HCT116 (cell line): ENCODE measurements at regions not wholly inside any gene's neighbourhood (a gene's known extent, or its start where the extent isn't known, plus 50 kb on each side); places are given as distances from the start of the nearest gene placed in this dataset.

ENCODE experiments used
- CEBPB ChIP-seq: IDR thresholded peaks from 2 replicates; pipeline ENCODE4 v1.6.1; 2012; ENCODE audit warnings: low read depth
- EGR1 ChIP-seq: IDR thresholded peaks from 2 replicates; pipeline ENCODE4 v1.6.1; 2012; ENCODE audit warnings: low read depth
- EZH2 ChIP-seq: fragments of 200-600 bp; sonication (generic); IDR thresholded peaks from 2 replicates; pipeline ENCODE4 v1.6.1; 2017; ENCODE audit warnings: antibody characterized with exemption, mixed run types
- FOSL1 ChIP-seq: IDR thresholded peaks from 2 replicates; pipeline ENCODE4 v1.6.1; 2012; ENCODE audit warnings: low read depth
- POLR2A ChIP-seq: IDR thresholded peaks from 2 replicates; pipeline ENCODE4 v1.7.0; 2011; ENCODE audit warnings: borderline replicate concordance; ENCODE audit not compliant: insufficient read depth, insufficient read length; ENCODE audit errors: extremely low read depth
- POLR2AphosphoS5 ChIP-seq: IDR thresholded peaks from 2 replicates; pipeline ENCODE4 v1.6.1; 2011; ENCODE audit warnings: mild to moderate bottlenecking, low read depth, low read length, moderate library complexity
- SIN3A ChIP-seq: IDR thresholded peaks from 2 replicates; pipeline ENCODE4 v1.6.1; 2012; ENCODE audit warnings: low read depth
- SP1 ChIP-seq: IDR thresholded peaks from 2 replicates; pipeline ENCODE4 v1.6.1; 2012; ENCODE audit warnings: low read depth
- SRF ChIP-seq: IDR thresholded peaks from 2 replicates; pipeline ENCODE4 v1.6.1; 2012; ENCODE audit warnings: low read depth
- ZNF274 ChIP-seq: fragments of 200-500 bp; sonication (Bioruptor generic); IDR thresholded peaks from 2 replicates; pipeline ENCODE4 v1.6.1; 2014; ENCODE audit warnings: mild to moderate bottlenecking, low read depth, low read length, inconsistent platforms
- TF ChIP-seq, protein P1 (sequence below), 3 experiments: fragments of 200-600 bp in 1 of 3; sonication (generic) in 1 of 3; IDR thresholded peaks in 2 of 3; conservative IDR thresholded peaks in 1 of 3; 2 replicates each; pipeline ENCODE4 v1.5.1; 2012 to 2017; ENCODE audit warnings: low read depth in 2 of 3, low read length in 2 of 3, antibody characterized with exemption in 1 of 3, borderline replicate concordance in 1 of 3, control low read depth in 1 of 3, mild to moderate bottlenecking in 1 of 3, mixed read lengths in 1 of 3, mixed run types in 1 of 3, moderate library complexity in 1 of 3; ENCODE audit not compliant: insufficient read depth in 1 of 3
- TF ChIP-seq, protein P2 (sequence below): IDR thresholded peaks from 2 replicates; pipeline ENCODE4 v1.6.1; 2012
- TF ChIP-seq, protein P3 (sequence below): IDR thresholded peaks from 2 replicates; pipeline ENCODE4 v1.6.1; 2012; ENCODE audit warnings: low read depth
- TF ChIP-seq, protein P4 (sequence below): IDR thresholded peaks from 2 replicates; pipeline ENCODE4 v1.6.1; 2012

DNA sequence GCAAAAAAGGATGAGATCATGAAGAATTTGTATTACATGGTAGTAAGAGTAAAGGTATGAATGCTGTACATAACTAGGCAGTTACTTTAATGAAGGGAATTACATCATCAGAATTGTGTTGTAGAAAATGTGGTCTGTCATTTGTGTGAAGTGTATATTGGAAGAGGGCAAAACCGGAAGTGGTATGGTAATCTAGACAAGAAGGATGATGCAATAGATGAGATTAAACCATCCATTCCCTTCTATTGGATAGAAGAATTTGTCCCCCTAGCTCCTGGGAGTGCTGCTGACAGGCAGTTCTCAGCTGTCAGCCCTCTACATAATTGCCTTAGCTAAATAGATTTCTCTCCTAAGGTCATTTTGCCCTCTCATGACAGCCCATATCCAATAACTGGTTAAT, 55.9 kb upstream of the BARD1 start:
- TF ChIP-seq, protein P1, sequence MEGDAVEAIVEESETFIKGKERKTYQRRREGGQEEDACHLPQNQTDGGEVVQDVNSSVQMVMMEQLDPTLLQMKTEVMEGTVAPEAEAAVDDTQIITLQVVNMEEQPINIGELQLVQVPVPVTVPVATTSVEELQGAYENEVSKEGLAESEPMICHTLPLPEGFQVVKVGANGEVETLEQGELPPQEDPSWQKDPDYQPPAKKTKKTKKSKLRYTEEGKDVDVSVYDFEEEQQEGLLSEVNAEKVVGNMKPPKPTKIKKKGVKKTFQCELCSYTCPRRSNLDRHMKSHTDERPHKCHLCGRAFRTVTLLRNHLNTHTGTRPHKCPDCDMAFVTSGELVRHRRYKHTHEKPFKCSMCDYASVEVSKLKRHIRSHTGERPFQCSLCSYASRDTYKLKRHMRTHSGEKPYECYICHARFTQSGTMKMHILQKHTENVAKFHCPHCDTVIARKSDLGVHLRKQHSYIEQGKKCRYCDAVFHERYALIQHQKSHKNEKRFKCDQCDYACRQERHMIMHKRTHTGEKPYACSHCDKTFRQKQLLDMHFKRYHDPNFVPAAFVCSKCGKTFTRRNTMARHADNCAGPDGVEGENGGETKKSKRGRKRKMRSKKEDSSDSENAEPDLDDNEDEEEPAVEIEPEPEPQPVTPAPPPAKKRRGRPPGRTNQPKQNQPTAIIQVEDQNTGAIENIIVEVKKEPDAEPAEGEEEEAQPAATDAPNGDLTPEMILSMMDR (IDR thresholded peaks at IDR 0.05 in 2 of 3, conservative IDR thresholded peaks at IDR 0.05 in 1 of 3; ENCODE audit: borderline replicate concordance in 1 of 3, insufficient read depth in 1 of 3, low read depth in 2 of 3, low read length in 2 of 3), result no peak
- TF ChIP-seq FOSL1 (no peak), POLR2AphosphoS5 (no peak), ZNF274 (no peak), POLR2A (no peak), EZH2 (no peak), EGR1 (no peak), SRF (no peak), CEBPB (no peak), SIN3A (no peak), SP1 (no peak)
- TF ChIP-seq, protein P2, sequence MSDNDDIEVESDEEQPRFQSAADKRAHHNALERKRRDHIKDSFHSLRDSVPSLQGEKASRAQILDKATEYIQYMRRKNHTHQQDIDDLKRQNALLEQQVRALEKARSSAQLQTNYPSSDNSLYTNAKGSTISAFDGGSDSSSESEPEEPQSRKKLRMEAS, result no peak
- TF ChIP-seq, protein P3, sequence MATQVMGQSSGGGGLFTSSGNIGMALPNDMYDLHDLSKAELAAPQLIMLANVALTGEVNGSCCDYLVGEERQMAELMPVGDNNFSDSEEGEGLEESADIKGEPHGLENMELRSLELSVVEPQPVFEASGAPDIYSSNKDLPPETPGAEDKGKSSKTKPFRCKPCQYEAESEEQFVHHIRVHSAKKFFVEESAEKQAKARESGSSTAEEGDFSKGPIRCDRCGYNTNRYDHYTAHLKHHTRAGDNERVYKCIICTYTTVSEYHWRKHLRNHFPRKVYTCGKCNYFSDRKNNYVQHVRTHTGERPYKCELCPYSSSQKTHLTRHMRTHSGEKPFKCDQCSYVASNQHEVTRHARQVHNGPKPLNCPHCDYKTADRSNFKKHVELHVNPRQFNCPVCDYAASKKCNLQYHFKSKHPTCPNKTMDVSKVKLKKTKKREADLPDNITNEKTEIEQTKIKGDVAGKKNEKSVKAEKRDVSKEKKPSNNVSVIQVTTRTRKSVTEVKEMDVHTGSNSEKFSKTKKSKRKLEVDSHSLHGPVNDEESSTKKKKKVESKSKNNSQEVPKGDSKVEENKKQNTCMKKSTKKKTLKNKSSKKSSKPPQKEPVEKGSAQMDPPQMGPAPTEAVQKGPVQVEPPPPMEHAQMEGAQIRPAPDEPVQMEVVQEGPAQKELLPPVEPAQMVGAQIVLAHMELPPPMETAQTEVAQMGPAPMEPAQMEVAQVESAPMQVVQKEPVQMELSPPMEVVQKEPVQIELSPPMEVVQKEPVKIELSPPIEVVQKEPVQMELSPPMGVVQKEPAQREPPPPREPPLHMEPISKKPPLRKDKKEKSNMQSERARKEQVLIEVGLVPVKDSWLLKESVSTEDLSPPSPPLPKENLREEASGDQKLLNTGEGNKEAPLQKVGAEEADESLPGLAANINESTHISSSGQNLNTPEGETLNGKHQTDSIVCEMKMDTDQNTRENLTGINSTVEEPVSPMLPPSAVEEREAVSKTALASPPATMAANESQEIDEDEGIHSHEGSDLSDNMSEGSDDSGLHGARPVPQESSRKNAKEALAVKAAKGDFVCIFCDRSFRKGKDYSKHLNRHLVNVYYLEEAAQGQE, result no peak
- TF ChIP-seq, protein P4, sequence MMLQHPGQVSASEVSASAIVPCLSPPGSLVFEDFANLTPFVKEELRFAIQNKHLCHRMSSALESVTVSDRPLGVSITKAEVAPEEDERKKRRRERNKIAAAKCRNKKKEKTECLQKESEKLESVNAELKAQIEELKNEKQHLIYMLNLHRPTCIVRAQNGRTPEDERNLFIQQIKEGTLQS, result no peak
